ENCODE measurements at regions not wholly inside any gene's neighbourhood (a gene's known extent, or its start where the extent isn't known, plus 50 kb on each side); places are given as distances from the start of the nearest gene placed in this dataset.

- POLR2A ChIA-PET = no interaction called here
- no peak overlapping the region for H3K27ac Mint-ChIP-seq
- intact Hi-C loops (cut with DNase I, micrococcal nuclease) = no loop called here
These were observed 185.8 kb downstream of the RPAP3 start for GRCh38 chr12:47520029-47520428.

GRCh38 chr12:47517122-47517521 lies 188.7 kb downstream of the RPAP3 start:
- Mint-ChIP-seq H3K27ac (no peak overlapping the region), H3K9me3 (peaks cover 10% of the 10 kb centered on the region), H3K36me3 (ENCODE audit: low read depth) (peaks cover 8% of the 10 kb centered on the region), H3K4me3 (no peak overlapping the region), H3K27me3 (no peaks in the 10 kb centered on the region), H3K4me1 (ENCODE audit: low read depth) (no peaks in the 10 kb centered on the region)
- H3K27ac ChIP-seq (ENCODE audit: low read depth in 1 of 2, low read length in 2 of 2) = no peak overlapping the region
- H3K4me1 ChIP-seq (ENCODE audit: insufficient read depth, low read length) = no peaks in the 10 kb centered on the region
- intact Hi-C loops (cut with DNase I, micrococcal nuclease) = no loop called here
- POLR2A ChIA-PET = no interaction called here
- ATAC-seq (ENCODE audit: poor library complexity) (no peak), DNase-seq (no peak)
- no peaks in the 10 kb centered on the region for H3K27me3 ChIP-seq (ENCODE audit: control insufficient read depth in 1 of 2, insufficient read depth in 2 of 2, low read length in 2 of 2)
- peaks cover 13 to 16% of the 10 kb centered on the region in 2 experiments for H3K9me3 ChIP-seq (ENCODE audit: control insufficient read depth in 1 of 2, insufficient read depth in 1 of 2, low read length in 2 of 2)
- TF ChIP-seq CTCF (IDR thresholded peaks at IDR 0.05) = no peak
- no peaks in the 10 kb centered on the region for H3K36me3 ChIP-seq (ENCODE audit: insufficient read depth, low read length)
- CTCF ChIA-PET = no interaction called here
- H3K4me3 ChIP-seq (ENCODE audit: low read length) = no peak overlapping the region

More at GRCh38 chr12:47520029-47520428, 185.8 kb downstream of the RPAP3 start:
- Histone ChIP-seq H3K27me3 (ENCODE audit: control insufficient read depth in 1 of 2, insufficient read depth in 2 of 2, low read length in 2 of 2) (no peaks in the 10 kb centered on the region), H3K27ac (ENCODE audit: low read depth in 1 of 2, low read length in 2 of 2) (no peak overlapping the region), H3K4me3 (ENCODE audit: low read length) (no peak overlapping the region), H3K9me3 (ENCODE audit: control insufficient read depth in 1 of 2, insufficient read depth in 1 of 2, low read length in 2 of 2) (peaks cover 7 to 16% of the 10 kb centered on the region in 2 experiments), H3K36me3 (ENCODE audit: insufficient read depth, low read length) (no peaks in the 10 kb centered on the region), H3K4me1 (ENCODE audit: insufficient read depth, low read length) (no peaks in the 10 kb centered on the region)
- Mint-ChIP-seq H3K36me3 (ENCODE audit: low read depth) (peaks cover 4% of the 10 kb centered on the region), H3K27me3 (no peaks in the 10 kb centered on the region), H3K9me3 (peaks cover 10% of the 10 kb centered on the region), H3K4me3 (no peak overlapping the region), H3K4me1 (ENCODE audit: low read depth) (no peaks in the 10 kb centered on the region)
- no peak for DNase-seq
- TF ChIP-seq CTCF (IDR thresholded peaks at IDR 0.05) = no peak
- CTCF ChIA-PET = no interaction called here
- no peak for ATAC-seq (ENCODE audit: poor library complexity)

GRCh38 chr12:47509398-47509851 lies 196.4 kb downstream of the RPAP3 start:
- Mint-ChIP-seq H3K36me3 (ENCODE audit: low read depth) (peaks cover 10% of the 10 kb centered on the region), H3K27ac (no peak overlapping the region), H3K9me3 (no peaks in the 10 kb centered on the region), H3K27me3 (no peaks in the 10 kb centered on the region), H3K4me3 (no peak overlapping the region), H3K4me1 (ENCODE audit: low read depth) (no peaks in the 10 kb centered on the region)
- POLR2A ChIA-PET = no interaction called here
- Histone ChIP-seq H3K4me1 (ENCODE audit: insufficient read depth, low read length) (no peaks in the 10 kb centered on the region), H3K36me3 (ENCODE audit: insufficient read depth, low read length) (no peaks in the 10 kb centered on the region), H3K27ac (ENCODE audit: low read depth in 1 of 2, low read length in 2 of 2) (no peak overlapping the region), H3K9me3 (ENCODE audit: control insufficient read depth in 1 of 2, insufficient read depth in 1 of 2, low read length in 2 of 2) (peaks cover 0 to 6% of the 10 kb centered on the region in 2 experiments), H3K27me3 (ENCODE audit: control insufficient read depth in 1 of 2, insufficient read depth in 2 of 2, low read length in 2 of 2) (no peaks in the 10 kb centered on the region), H3K4me3 (ENCODE audit: low read length) (no peak overlapping the region)
- DNase-seq (no peak), ATAC-seq (ENCODE audit: poor library complexity) (no peak)
- intact Hi-C loops (cut with DNase I, micrococcal nuclease) = no loop called here
- CTCF ChIA-PET = no interaction called here
- TF ChIP-seq CTCF (IDR thresholded peaks at IDR 0.05) = no peak
